Spleen (tissue), 11 donors: ENCODE measurements at regions not wholly inside any gene's neighbourhood (a gene's known extent, or its start where the extent isn't known, plus 50 kb on each side); places are given as distances from the start of the nearest gene placed in this dataset.

Experiments used
- DNase-seq: peaks from one replicate; pipeline ENCODE4 v3.0.0-alpha.2; 2020
- H3K27ac ChIP-seq, 8 donors: fragments of 200-600 bp; sonication (generic) in 7 of 8; 1 replicate in 4 of 8; 2 replicates in 4 of 8; pipeline versions ENCODE4 v1.5.0 to v1.8.0; 2016 to 2021; ENCODE audit warnings: inconsistent platforms in 4 of 8, mild to moderate bottlenecking in 4 of 8, moderate library complexity in 1 of 8
- H3K27me3 ChIP-seq, 7 donors: fragments of 200-600 bp; sonication (generic) in 6 of 7; replicated peaks in 1 of 7; 1 replicate in 4 of 7; 2 replicates in 3 of 7; pipeline versions ENCODE4 v1.5.0 to v1.8.0; 2016 to 2021; ENCODE audit warnings: inconsistent platforms in 3 of 7, mild to moderate bottlenecking in 1 of 7
- H3K36me3 ChIP-seq, 6 donors: fragments of 200-600 bp; sonication (generic) in 5 of 6; 1 replicate in 4 of 6; 2 replicates in 2 of 6; pipeline versions ENCODE4 v1.5.0 to v1.8.0; 2016 to 2021; ENCODE audit warnings: inconsistent platforms in 2 of 6
- H3K4me1 ChIP-seq, 6 donors: fragments of 200-600 bp; sonication (generic) in 5 of 6; 1 replicate in 3 of 6; 2 replicates in 3 of 6; pipeline versions ENCODE4 v1.5.0 to v1.8.0; 2016 to 2021; ENCODE audit warnings: inconsistent platforms in 3 of 6
- H3K4me3 ChIP-seq, 8 donors: fragments of 200-600 bp; sonication (generic) in 7 of 8; 1 replicate in 4 of 8; 2 replicates in 4 of 8; pipeline versions ENCODE4 v1.5.0 to v1.8.0; 2016 to 2021; ENCODE audit warnings: inconsistent platforms in 4 of 8, mild to moderate bottlenecking in 4 of 8, moderate library complexity in 2 of 8
- H3K9me3 ChIP-seq, 8 donors: fragments of 200-600 bp; sonication (generic) in 7 of 8; 1 replicate in 4 of 8; 2 replicates in 4 of 8; pipeline versions ENCODE4 v1.5.0 to v1.8.0; 2016 to 2021; ENCODE audit warnings: inconsistent platforms in 4 of 8
- CTCF ChIP-seq, 11 experiments: fragments of 200-600 bp in 7 of 11; fragments of 450-650 bp in 4 of 11; sonication (generic) in 4 of 11; IDR thresholded peaks in 8 of 11; conservative IDR thresholded peaks in 3 of 11; 1 replicate in 7 of 11; 2 replicates in 4 of 11; pipeline versions ENCODE4 v1.4.0 to v1.8.0; 2016 to 2021; ENCODE audit warnings: antibody characterized with exemption in 11 of 11, inconsistent platforms in 4 of 11, mild to moderate bottlenecking in 1 of 11
- POLR2A ChIP-seq, 3 donors: fragments of 450-650 bp; IDR thresholded peaks; one replicate each; pipeline ENCODE4 v1.5.1; 2017; ENCODE audit warnings: antibody characterized with exemption in 3 of 3, mild to moderate bottlenecking in 1 of 3
- POLR2AphosphoS5 ChIP-seq, 3 donors: sonication (generic); formaldehyde crosslinking; IDR thresholded peaks; one replicate each; pipeline ENCODE4 v1.5.1; 2017; ENCODE audit warnings: antibody characterized with exemption in 3 of 3
- WGBS, 5 donors: extraction: QIAGEN DNeasy Blood & Tissue Kit in 3 of 5; methylation state at CpG; one replicate each; pipeline versions ENCODE4 v1.1.5 to v1.1.7; 2013 to 2018; 5-methylcytosine and 5-hydroxymethylcytosine counted together
- intact Hi-C: fragments of 100-400 bp; cut with DNase I; formaldehyde crosslinking; loops from one replicate; pipeline ENCODE4 v1.15.0; 2023; ENCODE audit warnings: low total_unique reads
- donor health status: healthy with polysubstance abuse.
- donor health status: DM: no; HTN: no; CAD: no; lungs with moderate emphysema.
- donor health status: DM: no; HTN: no; CAD: no.
- donor health status: Bipolar disorder and iron deficiency.
- donor health status: healthy.
- donor health status: DM: no; HTN: no; CAD: no.
- donor health status: DM: yes; HTN: yes; CAD: no.

- DNase-seq, result no peak
- no peak overlapping the region for H3K27ac ChIP-seq
- H3K4me1 ChIP-seq, result no peaks in the 10 kb centered on the region
- 78 to 92% (median 83%) methylated on average over 2 of the region's 2 CpGs for WGBS, 5 donors
- intact Hi-C loops, result no loop called here
- no peaks in the 10 kb centered on the region for H3K9me3 ChIP-seq
- H3K27me3 ChIP-seq, result no peaks in the 10 kb centered on the region
- TF ChIP-seq POLR2A (IDR thresholded peaks at IDR 0.05) (no peak), POLR2AphosphoS5 (IDR thresholded peaks at IDR 0.05) (no peak), CTCF (IDR thresholded peaks at IDR 0.05 in 8 of 11, conservative IDR thresholded peaks at IDR 0.05 in 3 of 11) (no peak)
- H3K36me3 ChIP-seq, result no peaks in the 10 kb centered on the region
- H3K4me3 ChIP-seq, result no peak overlapping the region
Measured at GRCh38 chr3:25114532-25114931, 313.5 kb upstream of the RARB start.

DNA sequence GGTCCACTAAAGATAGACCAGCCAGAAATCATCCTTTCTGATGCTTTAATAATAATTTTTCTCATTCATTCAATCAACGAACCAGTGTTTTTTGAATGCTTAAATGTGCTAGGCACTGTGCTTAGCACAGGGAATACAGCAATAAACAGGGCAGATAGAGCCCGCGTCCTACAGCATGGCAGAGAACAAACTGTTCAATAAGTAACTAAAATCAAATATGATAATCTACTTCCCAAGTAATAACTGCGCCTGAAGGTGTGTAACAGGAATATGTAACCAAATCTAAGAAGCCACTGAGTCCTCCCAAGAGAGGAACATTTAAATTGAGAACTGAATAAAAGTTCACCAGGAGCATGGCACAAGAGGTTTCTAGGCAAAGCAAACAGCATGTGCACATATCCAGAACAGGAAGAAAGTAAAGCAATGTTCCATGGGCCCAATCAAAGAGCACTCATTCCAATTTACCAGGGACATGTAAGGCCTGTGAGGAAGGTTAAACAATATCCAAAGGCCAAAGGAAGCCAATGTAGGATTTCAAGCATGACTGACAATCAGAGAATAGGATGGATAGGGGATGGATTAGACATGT lies 311.0 kb upstream of the RARB start:
- no peak for DNase-seq
- Histone ChIP-seq H3K27ac (no peak overlapping the region), H3K4me1 (no peaks in the 10 kb centered on the region), H3K4me3 (no peak overlapping the region), H3K27me3 (no peaks in the 10 kb centered on the region), H3K36me3 (no peaks in the 10 kb centered on the region), H3K9me3 (no peaks in the 10 kb centered on the region)
- TF ChIP-seq POLR2A (IDR thresholded peaks at IDR 0.05) (no peak), POLR2AphosphoS5 (IDR thresholded peaks at IDR 0.05) (no peak), CTCF (IDR thresholded peaks at IDR 0.05 in 8 of 11, conservative IDR thresholded peaks at IDR 0.05 in 3 of 11) (no peak)
- intact Hi-C loops, result no loop called here
- WGBS, 5 donors, result 79 to 91% (median 85%) methylated on average over 4 of the region's 4 CpGs

DNA sequence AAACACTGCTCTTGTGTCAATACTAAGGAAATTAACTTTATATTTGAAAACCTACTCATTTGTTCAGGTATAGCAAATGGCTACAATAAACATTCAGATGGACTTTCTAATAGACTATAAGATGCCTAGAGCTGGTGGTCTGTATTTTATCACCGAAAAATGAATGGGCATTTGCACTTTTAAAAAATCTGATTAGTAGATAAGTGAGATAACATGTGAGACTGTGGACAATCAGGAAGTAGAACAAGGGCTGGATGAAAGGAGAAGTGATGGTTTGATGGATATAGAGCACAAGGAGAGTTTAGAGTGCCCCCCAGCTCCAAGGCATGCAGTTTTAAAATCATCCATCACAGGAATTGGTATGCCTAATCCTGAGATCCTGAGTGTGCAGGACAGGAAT lies 308.4 kb upstream of the RARB start:
- H3K27ac ChIP-seq, result no peak overlapping the region
- intact Hi-C loops, result no loop called here
- H3K4me1 ChIP-seq, result no peaks in the 10 kb centered on the region
- DNase-seq, result no peak
- no peak overlapping the region for H3K4me3 ChIP-seq
- H3K9me3 ChIP-seq, result no peaks in the 10 kb centered on the region
- TF ChIP-seq POLR2AphosphoS5 (IDR thresholded peaks at IDR 0.05) (no peak), POLR2A (IDR thresholded peaks at IDR 0.05) (no peak), CTCF (IDR thresholded peaks at IDR 0.05 in 8 of 11, conservative IDR thresholded peaks at IDR 0.05 in 3 of 11) (no peak)
- H3K36me3 ChIP-seq, result no peaks in the 10 kb centered on the region
- H3K27me3 ChIP-seq, result no peaks in the 10 kb centered on the region
- WGBS, 5 donors, result 74 to 90% (median 88%) methylated on average over 1 of the region's 1 CpG

GRCh38 chr3:25120665-25121064 lies 307.4 kb upstream of the RARB start:
- no peak overlapping the region for H3K4me3 ChIP-seq
- TF ChIP-seq POLR2A (IDR thresholded peaks at IDR 0.05), result no peak
- no peak for TF ChIP-seq POLR2AphosphoS5 (IDR thresholded peaks at IDR 0.05)
- TF ChIP-seq CTCF (IDR thresholded peaks at IDR 0.05 in 8 of 11, conservative IDR thresholded peaks at IDR 0.05 in 3 of 11), result no peak
- no peaks in the 10 kb centered on the region for H3K36me3 ChIP-seq
- intact Hi-C loops, result no loop called here
- no peaks in the 10 kb centered on the region for H3K9me3 ChIP-seq
- no peak for DNase-seq
- no peaks in the 10 kb centered on the region for H3K4me1 ChIP-seq
- 79 to 89% (median 82%) methylated on average over 4 of the region's 4 CpGs for WGBS, 5 donors
- no peaks in the 10 kb centered on the region for H3K27me3 ChIP-seq
- H3K27ac ChIP-seq, result no peak overlapping the region
